Neural progenitor cell (in vitro differentiated cells): ENCODE measurements at regions not wholly inside any gene's neighbourhood (a gene's known extent, or its start where the extent isn't known, plus 50 kb on each side); places are given as distances from the start of the nearest gene placed in this dataset. TPM values are rescaled to one million over a fixed set of nuclear protein-coding genes. Genes with fewer than 3 reads are reported as not detected.

Source experiments
- DNase-seq: peaks from one replicate; pipeline ENCODE4 v3.0.0-alpha.2; 2016; ENCODE audit warnings: low spot score
- H2AFZ ChIP-seq: fragments of 200-600 bp; sonication (generic); replicated peaks from 2 replicates; pipeline ENCODE4 v1.6.1; 2016; ENCODE audit warnings: antibody characterized with exemption
- H3F3A ChIP-seq: fragments of 200-600 bp; sonication (generic); 2 replicates; pipeline ENCODE4 v1.6.1; 2016; ENCODE audit warnings: antibody characterized with exemption, low read depth
- H3K27ac ChIP-seq: fragments of 200-600 bp; sonication (generic); 2 replicates; pipeline ENCODE4 v1.5.1; 2016; ENCODE audit warnings: mild to moderate bottlenecking
- H3K27me3 ChIP-seq: fragments of 200-600 bp; sonication (generic); 2 replicates; pipeline ENCODE4 v1.6.1; 2016; ENCODE audit warnings: mild to moderate bottlenecking, moderate library complexity
- H3K36me3 ChIP-seq: fragments of 200-600 bp; sonication (generic); 2 replicates; pipeline ENCODE4 v1.5.1; 2016
- H3K4me1 ChIP-seq: fragments of 200-600 bp; sonication (generic); 2 replicates; pipeline ENCODE4 v1.6.1; 2016; ENCODE audit warnings: mixed run types
- H3K4me2 ChIP-seq: fragments of 200-600 bp; sonication (generic); 2 replicates; pipeline ENCODE4 v1.6.1; 2016
- H3K4me3 ChIP-seq: fragments of 200-600 bp; sonication (generic); 2 replicates; pipeline ENCODE4 v1.5.1; 2016
- H3K79me2 ChIP-seq: fragments of 200-600 bp; sonication (generic); 2 replicates; pipeline ENCODE4 v1.6.1; 2016; ENCODE audit warnings: low read depth
- H3K9ac ChIP-seq: fragments of 200-600 bp; sonication (generic); 2 replicates; pipeline ENCODE4 v1.6.1; 2016
- H3K9me3 ChIP-seq: fragments of 200-600 bp; sonication (generic); 2 replicates; pipeline ENCODE4 v1.5.1; 2016; ENCODE audit warnings: low read depth
- H4K20me1 ChIP-seq: fragments of 200-600 bp; sonication (generic); 2 replicates; pipeline ENCODE4 v1.6.1; 2016; ENCODE audit warnings: low read depth
- H3K27ac Mint-ChIP-seq: 3 replicates; pipeline ENCODE4 v1.8.0; 2021; ENCODE audit warnings: mixed read lengths
- H3K27me3 Mint-ChIP-seq: 2 replicates; pipeline ENCODE4 v1.8.0; 2022; ENCODE audit warnings: low read depth, mild to moderate bottlenecking, inconsistent platforms, moderate library complexity, mixed read lengths; ENCODE audit not compliant: insufficient read depth
- H3K36me3 Mint-ChIP-seq: 3 replicates; pipeline ENCODE4 v1.8.0; 2021; ENCODE audit warnings: mixed read lengths
- H3K4me1 Mint-ChIP-seq: 3 replicates; pipeline ENCODE4 v1.8.0; 2021; ENCODE audit warnings: mixed read lengths
- H3K4me3 Mint-ChIP-seq: 3 replicates; pipeline ENCODE4 v1.8.0; 2021; ENCODE audit warnings: mild to moderate bottlenecking, moderate library complexity, mixed read lengths
- H3K9me3 Mint-ChIP-seq: 3 replicates; pipeline ENCODE4 v1.8.0; 2020; ENCODE audit warnings: mixed read lengths
- EZH2 ChIP-seq: fragments of 200-600 bp; sonication (generic); IDR thresholded peaks from 2 replicates; pipeline ENCODE4 v1.6.1; 2017; ENCODE audit warnings: antibody characterized with exemption, mild to moderate bottlenecking, moderate library complexity
- EZH2phosphoT487 ChIP-seq: fragments of 200-600 bp; sonication (generic); IDR thresholded peaks from 2 replicates; pipeline ENCODE4 v1.6.1; 2017; ENCODE audit warnings: antibody characterized with exemption
- small RNA-seq: library from RNA; depleted of rRNA; stranded (forward); fragments of <200 nt; gene quantifications from one replicate; pipeline ENCODE3, GENCODE V24; 2015
- TF ChIP-seq, protein P1 (sequence below): fragments of 200-600 bp; sonication (generic); IDR thresholded peaks from 2 replicates; pipeline ENCODE4 v1.5.1; 2017; ENCODE audit warnings: antibody characterized with exemption, mild to moderate bottlenecking

- no peak overlapping the region for H3K4me3 ChIP-seq
- H3K36me3 ChIP-seq, result no peaks in the 10 kb centered on the region
- no peak overlapping the region for H3K27ac ChIP-seq
- H3K4me1 ChIP-seq, result no peaks in the 10 kb centered on the region
- Mint-ChIP-seq H3K36me3 (no peaks in the 10 kb centered on the region), H3K27ac (no peak overlapping the region), H3K4me3 (no peak overlapping the region), H3K9me3 (peaks cover 2% of the 10 kb centered on the region), H3K27me3 (peaks cover 2% of the 10 kb centered on the region), H3K4me1 (peaks cover 3% of the 10 kb centered on the region)
- TF ChIP-seq EZH2phosphoT487, result no peak
- no peaks in the 10 kb centered on the region for H3K9me3 ChIP-seq
- H3K4me2 ChIP-seq, result no peak overlapping the region
- H3K27me3 ChIP-seq, result no peaks in the 10 kb centered on the region
- no peak for DNase-seq
- no peaks in the 10 kb centered on the region for H3K79me2 ChIP-seq
- no peak overlapping the region for H3K9ac ChIP-seq
- H4K20me1 ChIP-seq, result no peaks in the 10 kb centered on the region
- no peak overlapping the region for H2AFZ ChIP-seq
- H3F3A ChIP-seq, result no peaks in the 10 kb centered on the region
Measured at GRCh38 chr6:102309700-102310099, 916.2 kb downstream of the GRIK2 start.

GRCh38 chr6:102300350-102300749, 906.8 kb downstream of the GRIK2 start:
- Mint-ChIP-seq H3K36me3 (no peaks in the 10 kb centered on the region), H3K27ac (no peak overlapping the region), H3K27me3 (no peaks in the 10 kb centered on the region), H3K4me1 (no peaks in the 10 kb centered on the region), H3K4me3 (no peak overlapping the region), H3K9me3 (no peaks in the 10 kb centered on the region)
- no peaks in the 10 kb centered on the region for H3K27me3 ChIP-seq
- H3K4me2 ChIP-seq, result no peak overlapping the region
- H3K9ac ChIP-seq, result no peak overlapping the region
- no peak for DNase-seq
- no peak overlapping the region for H3K27ac ChIP-seq
- H4K20me1 ChIP-seq, result no peaks in the 10 kb centered on the region
- no peak overlapping the region for H2AFZ ChIP-seq
- no peak overlapping the region for H3K4me3 ChIP-seq
- no peaks in the 10 kb centered on the region for H3F3A ChIP-seq
- no peaks in the 10 kb centered on the region for H3K4me1 ChIP-seq
- no peaks in the 10 kb centered on the region for H3K79me2 ChIP-seq
- H3K9me3 ChIP-seq, result no peaks in the 10 kb centered on the region
- TF ChIP-seq EZH2phosphoT487, result no peak
- no peak for TF ChIP-seq EZH2
- TF ChIP-seq, protein P1, sequence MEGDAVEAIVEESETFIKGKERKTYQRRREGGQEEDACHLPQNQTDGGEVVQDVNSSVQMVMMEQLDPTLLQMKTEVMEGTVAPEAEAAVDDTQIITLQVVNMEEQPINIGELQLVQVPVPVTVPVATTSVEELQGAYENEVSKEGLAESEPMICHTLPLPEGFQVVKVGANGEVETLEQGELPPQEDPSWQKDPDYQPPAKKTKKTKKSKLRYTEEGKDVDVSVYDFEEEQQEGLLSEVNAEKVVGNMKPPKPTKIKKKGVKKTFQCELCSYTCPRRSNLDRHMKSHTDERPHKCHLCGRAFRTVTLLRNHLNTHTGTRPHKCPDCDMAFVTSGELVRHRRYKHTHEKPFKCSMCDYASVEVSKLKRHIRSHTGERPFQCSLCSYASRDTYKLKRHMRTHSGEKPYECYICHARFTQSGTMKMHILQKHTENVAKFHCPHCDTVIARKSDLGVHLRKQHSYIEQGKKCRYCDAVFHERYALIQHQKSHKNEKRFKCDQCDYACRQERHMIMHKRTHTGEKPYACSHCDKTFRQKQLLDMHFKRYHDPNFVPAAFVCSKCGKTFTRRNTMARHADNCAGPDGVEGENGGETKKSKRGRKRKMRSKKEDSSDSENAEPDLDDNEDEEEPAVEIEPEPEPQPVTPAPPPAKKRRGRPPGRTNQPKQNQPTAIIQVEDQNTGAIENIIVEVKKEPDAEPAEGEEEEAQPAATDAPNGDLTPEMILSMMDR, result no peak
- H3K36me3 ChIP-seq, result no peaks in the 10 kb centered on the region

GRCh38 chr6:102298051-102298450, 904.5 kb downstream of the GRIK2 start:
- H3K36me3 Mint-ChIP-seq, result no peaks in the 10 kb centered on the region
- H3K4me2 ChIP-seq, result no peak overlapping the region
- H3K36me3 ChIP-seq, result no peaks in the 10 kb centered on the region
- no peaks in the 10 kb centered on the region for H3K9me3 Mint-ChIP-seq
- no peaks in the 10 kb centered on the region for H3K27me3 Mint-ChIP-seq
- no peak for TF ChIP-seq EZH2
- TF ChIP-seq EZH2phosphoT487, result no peak
- TF ChIP-seq, protein P1, result no peak
- H3K27ac ChIP-seq, result no peak overlapping the region
- H4K20me1 ChIP-seq, result no peaks in the 10 kb centered on the region
- no peaks in the 10 kb centered on the region for H3K27me3 ChIP-seq
- no peaks in the 10 kb centered on the region for H3K9me3 ChIP-seq
- H3K4me3 Mint-ChIP-seq, result no peak overlapping the region
- no peak for DNase-seq
- H3K4me3 ChIP-seq, result no peak overlapping the region
- H2AFZ ChIP-seq, result no peak overlapping the region
- no peaks in the 10 kb centered on the region for H3F3A ChIP-seq
- no peaks in the 10 kb centered on the region for H3K4me1 Mint-ChIP-seq
- no peak overlapping the region for H3K27ac Mint-ChIP-seq
- H3K9ac ChIP-seq, result no peak overlapping the region
- H3K79me2 ChIP-seq, result no peaks in the 10 kb centered on the region
- H3K4me1 ChIP-seq, result no peaks in the 10 kb centered on the region

Small RNA genes lying in the stretch of these regions (small RNA-seq; reads per million reads assigned to genes)
- not detected for gene RF00438
